ENCODE measurements at regions not wholly inside any gene's neighbourhood (a gene's known extent, or its start where the extent isn't known, plus 50 kb on each side); places are given as distances from the start of the nearest gene placed in this dataset.

DNA sequence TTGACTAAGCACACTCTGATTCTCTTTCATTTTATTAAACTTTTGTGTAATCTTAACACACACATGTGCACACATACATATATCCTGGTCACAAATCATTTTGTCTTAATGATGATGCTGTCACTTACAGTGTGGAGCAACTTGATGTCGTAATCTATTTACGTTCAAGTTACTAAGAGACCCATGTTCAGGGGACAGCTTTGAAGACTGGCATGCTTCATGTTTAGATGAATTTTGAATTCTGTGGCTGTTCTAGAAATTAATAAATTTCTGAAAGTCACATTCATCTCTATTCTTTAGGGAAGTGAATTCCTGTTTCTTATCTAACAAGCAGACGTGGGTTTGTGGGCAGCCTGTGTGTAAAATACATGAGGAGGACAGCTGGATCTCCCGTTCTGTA is 1637.8 kb downstream of the PLA2G4A start:
- no peak for TF ChIP-seq POLR2A (IDR thresholded peaks at IDR 0.05)
- TF ChIP-seq, protein P1, sequence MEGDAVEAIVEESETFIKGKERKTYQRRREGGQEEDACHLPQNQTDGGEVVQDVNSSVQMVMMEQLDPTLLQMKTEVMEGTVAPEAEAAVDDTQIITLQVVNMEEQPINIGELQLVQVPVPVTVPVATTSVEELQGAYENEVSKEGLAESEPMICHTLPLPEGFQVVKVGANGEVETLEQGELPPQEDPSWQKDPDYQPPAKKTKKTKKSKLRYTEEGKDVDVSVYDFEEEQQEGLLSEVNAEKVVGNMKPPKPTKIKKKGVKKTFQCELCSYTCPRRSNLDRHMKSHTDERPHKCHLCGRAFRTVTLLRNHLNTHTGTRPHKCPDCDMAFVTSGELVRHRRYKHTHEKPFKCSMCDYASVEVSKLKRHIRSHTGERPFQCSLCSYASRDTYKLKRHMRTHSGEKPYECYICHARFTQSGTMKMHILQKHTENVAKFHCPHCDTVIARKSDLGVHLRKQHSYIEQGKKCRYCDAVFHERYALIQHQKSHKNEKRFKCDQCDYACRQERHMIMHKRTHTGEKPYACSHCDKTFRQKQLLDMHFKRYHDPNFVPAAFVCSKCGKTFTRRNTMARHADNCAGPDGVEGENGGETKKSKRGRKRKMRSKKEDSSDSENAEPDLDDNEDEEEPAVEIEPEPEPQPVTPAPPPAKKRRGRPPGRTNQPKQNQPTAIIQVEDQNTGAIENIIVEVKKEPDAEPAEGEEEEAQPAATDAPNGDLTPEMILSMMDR (IDR thresholded peaks at IDR 0.05), result no peak

Data from esophagus squamous epithelium (tissue), 4 donors.